Heart right ventricle (tissue), 16 donors: ENCODE measurements at regions not wholly inside any gene's neighbourhood (a gene's known extent, or its start where the extent isn't known, plus 50 kb on each side); places are given as distances from the start of the nearest gene placed in this dataset.

Source experiments
- ATAC-seq, 8 donors: fragments of 200-7000 bp; cut with Tn5 transposase; one replicate each; pipeline ENCODE4 v1.9.1; 2020; ENCODE audit warnings: mild to moderate bottlenecking in 8 of 8, moderate library complexity in 8 of 8, moderate number of reproducible peaks in 1 of 8
- DNase-seq, 2 donors: peaks; one replicate each; pipeline ENCODE4 v3.0.0-alpha.2; 2020
- H3K27ac ChIP-seq, 10 donors: fragments of 200-600 bp; sonication (generic) in 2 of 10; one replicate each; pipeline versions ENCODE4 v1.5.0 to v1.8.0; 2020 to 2022; ENCODE audit warnings: mild to moderate bottlenecking in 3 of 10
- H3K27me3 ChIP-seq, 7 donors: fragments of 200-600 bp; one replicate each; pipeline ENCODE4 v1.8.0; 2021 to 2022; ENCODE audit warnings: mild to moderate bottlenecking in 2 of 7
- H3K36me3 ChIP-seq, 9 donors: fragments of 200-600 bp; sonication (generic) in 1 of 9; one replicate each; pipeline versions ENCODE4 v1.5.0 to v1.8.0; 2020 to 2022; ENCODE audit warnings: mild to moderate bottlenecking in 2 of 9
- H3K4me1 ChIP-seq, 9 donors: fragments of 200-600 bp; sonication (generic) in 1 of 9; one replicate each; pipeline versions ENCODE4 v1.5.0 to v1.8.0; 2020 to 2022; ENCODE audit warnings: mild to moderate bottlenecking in 4 of 9
- H3K4me3 ChIP-seq, 10 donors: fragments of 200-600 bp; sonication (generic) in 2 of 10; one replicate each; pipeline versions ENCODE4 v1.5.0 to v1.8.0; 2020 to 2022; ENCODE audit warnings: mild to moderate bottlenecking in 7 of 10, moderate library complexity in 2 of 10
- H3K9me3 ChIP-seq, 11 donors: fragments of 200-600 bp in 10 of 11; sonication (generic) in 2 of 11; one replicate each; pipeline versions ENCODE4 v1.5.0 to v1.8.0; 2013 to 2022; ENCODE audit warnings: mild to moderate bottlenecking in 2 of 11, control low read depth in 1 of 11, moderate library complexity in 1 of 11
- WGBS, 2 donors: extraction: QIAGEN DNeasy Blood & Tissue Kit; methylation state at CpG; one replicate each; pipeline ENCODE4 v1.1.7; 2013; ENCODE audit warnings: inconsistent platforms in 1 of 2; 5-methylcytosine and 5-hydroxymethylcytosine counted together
- intact Hi-C, 10 donors: fragments of 100-400 bp; cut with DNase I; formaldehyde crosslinking; loops; one replicate each; pipeline versions ENCODE4 v1.11.1 to v1.14.2; 2022
- TF ChIP-seq, protein P1 (sequence below), 9 donors: fragments of 200-600 bp; sonication (generic) in 2 of 9; IDR thresholded peaks; one replicate each; pipeline versions ENCODE4 v1.5.0 to v1.8.0; 2021 to 2022; ENCODE audit warnings: antibody characterized with exemption in 9 of 9, mild to moderate bottlenecking in 5 of 9, moderate library complexity in 1 of 9
- donor health status: Arrhythmogenic right ventricular cardiomyopathy.
- donor health status: ischemic (EF 13 %, LVEDD 7.1; RV severe dilation, severe dysfunction).
- donor health status: healthy with polysubstance abuse.
- donor health status: DM: no; HTN: yes; CAD: no.
- donor health status: DM: no; HTN: no; CAD: no.
- donor health status: ischemic (EF 25% LVEDD 6.9; RV normal size, moderate dysfunction).
- donor health status: ischemic (EF 25% LVEDD 5.7; RV mildly dilated, moderate dysfunction).
- donor health status: healthy.
- donor health status: DM: yes; HTN: yes; CAD: no.
- donor health status: Ischemic cardiomyopathy.
- donor health status: ischemic (EF 35%, LVEDD 5.7; RV mildly dilated, moderate dysfunction).
- donor health status: nonischemic (EF 11% LVEDD 7.7; RV severe dilation, severe dysfunction).
- donor health status: DM: yes; HTN: yes; CAD: no.
- donor health status: PGD.
- donor health status: ischemic (EF 29% LVEDD 5.4; RV normal size, mild dysfunction).
- donor health status: nonischemic (EF 23%, LVEDD 6.1; RV moderate dilation, normal function).

DNA sequence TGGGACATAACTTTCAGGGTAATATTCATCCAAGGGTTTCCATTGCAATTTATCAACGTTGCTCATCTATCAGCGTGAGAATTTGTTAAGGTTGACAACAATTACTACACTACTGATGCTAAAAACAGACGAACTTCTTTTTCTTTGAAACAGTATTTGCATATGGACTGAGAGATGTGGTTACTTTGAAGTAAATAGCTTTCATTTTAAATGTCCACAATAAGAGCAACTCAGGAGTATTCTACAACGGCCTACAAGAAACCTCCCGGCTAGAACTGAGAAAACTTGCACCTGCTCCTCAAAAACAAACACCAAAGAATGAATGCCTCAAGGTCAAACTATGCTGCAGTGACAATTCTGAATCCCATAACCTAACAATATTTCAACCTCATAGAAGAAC is 238.4 kb downstream of the IRS2 start:
- H3K27ac ChIP-seq, result no peak overlapping the region
- 84 to 90% methylated on average over 5 of the region's 5 CpGs for WGBS, 2 donors
- peaks cover 0 to 5% (median 0%) of the 10 kb centered on the region in 7 donors for H3K27me3 ChIP-seq
- ATAC-seq (no peak), DNase-seq (no peak)
- no peaks in the 10 kb centered on the region for H3K36me3 ChIP-seq
- TF ChIP-seq, protein P1, sequence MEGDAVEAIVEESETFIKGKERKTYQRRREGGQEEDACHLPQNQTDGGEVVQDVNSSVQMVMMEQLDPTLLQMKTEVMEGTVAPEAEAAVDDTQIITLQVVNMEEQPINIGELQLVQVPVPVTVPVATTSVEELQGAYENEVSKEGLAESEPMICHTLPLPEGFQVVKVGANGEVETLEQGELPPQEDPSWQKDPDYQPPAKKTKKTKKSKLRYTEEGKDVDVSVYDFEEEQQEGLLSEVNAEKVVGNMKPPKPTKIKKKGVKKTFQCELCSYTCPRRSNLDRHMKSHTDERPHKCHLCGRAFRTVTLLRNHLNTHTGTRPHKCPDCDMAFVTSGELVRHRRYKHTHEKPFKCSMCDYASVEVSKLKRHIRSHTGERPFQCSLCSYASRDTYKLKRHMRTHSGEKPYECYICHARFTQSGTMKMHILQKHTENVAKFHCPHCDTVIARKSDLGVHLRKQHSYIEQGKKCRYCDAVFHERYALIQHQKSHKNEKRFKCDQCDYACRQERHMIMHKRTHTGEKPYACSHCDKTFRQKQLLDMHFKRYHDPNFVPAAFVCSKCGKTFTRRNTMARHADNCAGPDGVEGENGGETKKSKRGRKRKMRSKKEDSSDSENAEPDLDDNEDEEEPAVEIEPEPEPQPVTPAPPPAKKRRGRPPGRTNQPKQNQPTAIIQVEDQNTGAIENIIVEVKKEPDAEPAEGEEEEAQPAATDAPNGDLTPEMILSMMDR (IDR thresholded peaks at IDR 0.05), result no peak
- H3K4me3 ChIP-seq, result no peak overlapping the region
- no peaks in the 10 kb centered on the region for H3K4me1 ChIP-seq
- intact Hi-C loops, result no loop called here
- no peaks in the 10 kb centered on the region for H3K9me3 ChIP-seq

DNA sequence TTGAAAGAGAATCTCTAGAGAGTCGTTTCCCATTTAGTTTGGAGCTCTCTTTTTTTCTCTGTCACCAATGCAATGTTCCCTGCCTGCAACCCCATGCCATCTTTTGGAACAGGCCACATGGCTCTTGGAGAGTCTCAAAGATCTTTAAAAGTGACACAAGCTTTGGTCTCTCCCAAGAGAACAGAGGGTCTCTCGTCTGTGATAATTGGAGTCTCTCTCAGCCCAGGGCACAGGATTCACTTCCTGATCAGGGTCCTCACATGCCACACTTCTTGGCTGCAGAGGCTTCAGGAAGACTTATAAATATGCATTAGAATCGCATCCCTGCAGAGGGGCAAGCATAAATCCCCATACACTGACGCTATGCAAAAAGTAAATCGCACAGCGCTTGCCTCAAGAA is 240.5 kb downstream of the IRS2 start:
- H3K27ac ChIP-seq, result no peak overlapping the region
- TF ChIP-seq, protein P1 (IDR thresholded peaks at IDR 0.05), result no peak
- H3K36me3 ChIP-seq, result no peaks in the 10 kb centered on the region
- peaks cover 0 to 5% (median 0%) of the 10 kb centered on the region in 7 donors for H3K27me3 ChIP-seq
- H3K4me1 ChIP-seq, result peaks cover 0 to 4% (median 0%) of the 10 kb centered on the region in 9 donors
- no peak for ATAC-seq
- DNase-seq, result no peak
- no peak overlapping the region for H3K4me3 ChIP-seq
- H3K9me3 ChIP-seq, result no peaks in the 10 kb centered on the region
- intact Hi-C loops, result no loop called here
- whole genome bisulfite sequencing, 2 donors, result 57% methylated on average over 6 of the region's 6 CpGs

DNA sequence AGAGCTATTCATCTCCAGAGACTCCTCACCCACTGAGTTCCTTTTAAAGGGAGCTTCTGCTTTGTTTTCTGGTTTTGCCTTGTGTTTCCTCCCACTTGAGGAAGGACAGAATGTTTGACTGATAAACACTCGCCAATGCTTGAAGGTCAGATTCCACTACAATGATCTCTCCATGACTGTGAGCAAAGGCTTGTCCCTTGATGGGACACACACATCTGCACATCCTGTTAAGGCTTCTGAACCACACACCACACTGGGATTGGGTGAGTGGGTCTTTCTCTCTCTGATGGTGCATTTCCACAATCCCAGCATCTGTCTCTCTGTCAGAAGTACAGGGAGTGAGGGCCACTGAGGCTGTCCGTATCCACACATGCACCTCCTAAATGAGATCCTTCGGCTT is 245.3 kb downstream of the IRS2 start:
- H3K9me3 ChIP-seq, result no peaks in the 10 kb centered on the region
- H3K27ac ChIP-seq, result no peak overlapping the region
- no peaks in the 10 kb centered on the region for H3K36me3 ChIP-seq
- H3K27me3 ChIP-seq, result peaks cover 0 to 3% (median 0%) of the 10 kb centered on the region in 7 donors
- no peak overlapping the region for H3K4me3 ChIP-seq
- no peak for DNase-seq
- WGBS, 2 donors, result 59 to 65% methylated on average over 3 of the region's 3 CpGs
- TF ChIP-seq, protein P1 (IDR thresholded peaks at IDR 0.05), result no peak
- ATAC-seq, result peak in 7 of 8 donors; percentile 37 to 93 (median 62)
- H3K4me1 ChIP-seq, result peaks cover 0 to 7% (median 0%) of the 10 kb centered on the region in 9 donors
- intact Hi-C loops, result no loop called here

DNA sequence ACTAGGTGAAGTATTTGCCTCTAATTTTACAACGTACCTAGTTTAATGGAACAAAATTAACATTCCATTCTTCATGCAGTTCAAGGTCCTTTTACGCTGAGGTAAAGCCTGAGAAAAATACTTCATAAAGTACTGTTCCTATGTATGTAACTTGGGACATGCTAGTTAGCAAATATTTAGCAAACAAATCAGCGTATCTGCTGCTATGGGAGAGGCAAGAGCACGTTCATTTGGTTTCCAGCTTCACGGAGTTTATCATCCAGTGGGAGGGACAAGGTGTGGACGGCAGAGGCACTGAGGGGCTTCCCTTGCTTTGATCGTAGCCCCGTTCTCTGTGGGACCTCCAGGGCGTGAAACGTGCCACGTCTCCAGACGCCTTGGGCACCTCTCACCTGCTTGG is 248.8 kb downstream of the IRS2 start:
- peaks cover 0 to 3% (median 0%) of the 10 kb centered on the region in 7 donors for H3K27me3 ChIP-seq
- H3K4me1 ChIP-seq, result peaks cover 0 to 7% (median 0%) of the 10 kb centered on the region in 9 donors
- no peaks in the 10 kb centered on the region for H3K9me3 ChIP-seq
- ATAC-seq (no peak), DNase-seq (no peak)
- no peak overlapping the region for H3K4me3 ChIP-seq
- TF ChIP-seq, protein P1 (IDR thresholded peaks at IDR 0.05), result no peak
- H3K27ac ChIP-seq, result no peak overlapping the region
- intact Hi-C loops, result no loop called here
- no peaks in the 10 kb centered on the region for H3K36me3 ChIP-seq
- 77% methylated on average over 12 of the region's 12 CpGs for WGBS, 2 donors
